K562 (cell line): ENCODE measurements at regions not wholly inside any gene's neighbourhood (a gene's known extent, or its start where the extent isn't known, plus 50 kb on each side); places are given as distances from the start of the nearest gene placed in this dataset.

ENCODE experiments used
- ATAC-seq: fragments of 200-7000 bp; cut with Tn5 transposase; 3 replicates; pipeline ENCODE4 v1.9.1; 2020; ENCODE audit warnings: moderate library complexity
- BruUV-seq: library from RNA; stranded (reverse); fragments of 400-500 nt; replicated peaks from 2 replicates; lab custom pipeline; 2021; lab: Mats Ljungman, UMichigan
- CTCF ChIA-PET: fragments of 300-600 bp; formaldehyde crosslinking; extraction: SDS; loops from one replicate; lab custom pipeline; 2021; ENCODE audit warnings: low intra/inter-chr PET ratio; lab: Yijun Ruan, JAX
- POLR2A ChIA-PET: fragments of 300-600, 350-650 bp; sonication (Branson Sonifier 250); formaldehyde crosslinking; extraction: SDS; loops from one replicate; lab custom pipeline; 2021; ENCODE audit warnings: antibody characterized with exemption, inconsistent platforms; lab: Yijun Ruan, JAX
- DNase-seq, 4 experiments: peaks; one replicate each; pipeline versions ENCODE4 v3.0.0 to v3.0.0-alpha.2; 2011 to 2018; ENCODE audit warnings: low spot score in 3 of 4, mixed read lengths in 3 of 4; ENCODE audit errors: extremely low read depth in 1 of 4
- FAIRE-seq: peaks from 2 replicates; lab custom pipeline; 2011; peaks lifted over from hg19 to GRCh38; lab: Jason Lieb, UNC
- H2AFZ ChIP-seq: 2 replicates; pipeline ENCODE4 v1.6.0; 2011; ENCODE audit warnings: low read depth, low read length, control low read depth, inconsistent platforms
- H3K27ac ChIP-seq: fragments of 200-600 bp; 3 replicates; pipeline ENCODE4 v1.8.0; 2011; ENCODE audit warnings: low read depth, mild to moderate bottlenecking, control low read depth, inconsistent platforms, low read length, moderate library complexity, mixed read lengths; ENCODE audit errors: extremely low read depth
- H3K27me3 ChIP-seq, 2 experiments: fragments of 300-600 bp in 1 of 2; 2 replicates in 1 of 2; 3 replicates in 1 of 2; pipeline versions ENCODE4 v1.6.0 to v1.8.0; 2011; ENCODE audit warnings: inconsistent platforms in 2 of 2, low read length in 2 of 2, mild to moderate bottlenecking in 1 of 2, mixed read lengths in 1 of 2, moderate library complexity in 1 of 2; ENCODE audit not compliant: control insufficient read depth in 2 of 2, insufficient read depth in 2 of 2
- H3K36me3 ChIP-seq: fragments of 300-600 bp; 3 replicates; pipeline ENCODE4 v1.8.0; 2011; ENCODE audit warnings: mild to moderate bottlenecking, low read length, inconsistent platforms; ENCODE audit not compliant: control insufficient read depth, insufficient read depth
- H3K4me1 ChIP-seq, 2 experiments: fragments of 200-600 bp in 1 of 2; replicated peaks in 1 of 2; 2 replicates in 1 of 2; 3 replicates in 1 of 2; pipeline versions ENCODE4 v1.5.1 to v1.8.0; 2011; ENCODE audit warnings: inconsistent platforms in 2 of 2, low read length in 2 of 2, mild to moderate bottlenecking in 1 of 2, mixed read lengths in 1 of 2, moderate library complexity in 1 of 2; ENCODE audit not compliant: control insufficient read depth in 2 of 2, insufficient read depth in 2 of 2
- H3K4me2 ChIP-seq: 2 replicates; pipeline ENCODE4 v1.6.1; 2011; ENCODE audit warnings: low read length, control low read depth, inconsistent platforms, mixed read lengths; ENCODE audit not compliant: insufficient read depth
- H3K4me3 ChIP-seq: fragments of 200-600 bp; sonication (generic), shearing (Covaris generic); 2 replicates; pipeline ENCODE4 v1.5.1; 2016; ENCODE audit warnings: control low read depth, inconsistent platforms
- H3K79me2 ChIP-seq: fragments of 200-600 bp; 3 replicates; pipeline ENCODE4 v1.8.0; 2011; ENCODE audit warnings: low read length, inconsistent platforms; ENCODE audit not compliant: control insufficient read depth, insufficient read depth
- H3K9ac ChIP-seq, 2 experiments: 2 replicates each; pipeline versions ENCODE4 v1.6.0 to v1.6.1; 2011; ENCODE audit warnings: low read depth in 2 of 2, low read length in 2 of 2, control low read depth in 1 of 2, inconsistent platforms in 1 of 2, mild to moderate bottlenecking in 1 of 2, mixed read lengths in 1 of 2; ENCODE audit not compliant: insufficient read depth in 1 of 2
- H3K9me1 ChIP-seq: one replicate; pipeline ENCODE4 v1.6.0; 2011; ENCODE audit warnings: inconsistent platforms, mild to moderate bottlenecking, low read length, moderate library complexity; ENCODE audit not compliant: control insufficient read depth, insufficient read depth
- H3K9me3 ChIP-seq: replicated peaks from 2 replicates; pipeline ENCODE4 v1.5.1; 2011; ENCODE audit warnings: low read depth, low read length, inconsistent platforms; ENCODE audit not compliant: control insufficient read depth, insufficient read depth
- H4K20me1 ChIP-seq: replicated peaks from 2 replicates; pipeline ENCODE4 v1.6.1; 2011; ENCODE audit warnings: low read length, inconsistent platforms, mixed read lengths; ENCODE audit not compliant: control insufficient read depth, insufficient read depth
- BRCA1 ChIP-seq, 2 experiments: fragments of 450-650 bp in 1 of 2; sonication (generic) in 1 of 2; formaldehyde crosslinking in 1 of 2; IDR thresholded peaks; 2 replicates each; pipeline versions ENCODE4 v1.5.0 to v1.6.1; 2017 to 2020; ENCODE audit warnings: mild to moderate bottlenecking in 1 of 2, missing genetic modification reagents in 1 of 2
- CBFB ChIP-seq: sonication (generic); formaldehyde crosslinking; IDR thresholded peaks from 2 replicates; pipeline ENCODE4 v1.4.0; 2020; ENCODE audit warnings: mild to moderate bottlenecking, missing genetic modification reagents
- CHAMP1 ChIP-seq: fragments of 450-650 bp; IDR thresholded peaks from 2 replicates; pipeline ENCODE4 v1.6.1; 2016; ENCODE audit warnings: mild to moderate bottlenecking
- COPS2 ChIP-seq: fragments of 450-650 bp; conservative IDR thresholded peaks from 2 replicates; pipeline ENCODE4 v1.6.1; 2016; ENCODE audit warnings: mild to moderate bottlenecking, moderate library complexity
- FOXK2 ChIP-seq, 2 experiments: fragments of 450-650 bp; IDR thresholded peaks in 1 of 2; conservative IDR thresholded peaks in 1 of 2; 2 replicates each; pipeline ENCODE4 v1.6.1; 2016; ENCODE audit warnings: low read depth in 2 of 2, mild to moderate bottlenecking in 1 of 2
- POLR3A ChIP-seq: IDR thresholded peaks from 2 replicates; pipeline ENCODE4 v1.6.1; 2011; ENCODE audit warnings: borderline replicate concordance, mild to moderate bottlenecking, moderate library complexity; ENCODE audit not compliant: insufficient read length, insufficient read depth; ENCODE audit errors: extremely low read depth
- SAP30 ChIP-seq: fragments of 200-600 bp; sonication (generic); IDR thresholded peaks from 2 replicates; pipeline ENCODE4 v1.6.1; 2012; ENCODE audit warnings: borderline replicate concordance, low read depth, mild to moderate bottlenecking, moderate library complexity, low read length, control low read depth, inconsistent platforms; ENCODE audit not compliant: insufficient read depth, poor library complexity, severe bottlenecking
- YBX1 ChIP-seq: fragments of 450-650 bp; IDR thresholded peaks from 2 replicates; pipeline ENCODE4 v1.7.1; 2016; ENCODE audit warnings: mild to moderate bottlenecking
- WGBS: fragments of 100-300 bp; shearing (Covaris generic); methylation state at CpG from one replicate; pipeline ENCODE4 v1.1.6; 2016; ENCODE audit warnings: low coverage, mixed read lengths; ENCODE audit not compliant: insufficient coverage; ENCODE audit errors: missing lambda C conversion rate; 5-methylcytosine and 5-hydroxymethylcytosine counted together
- in situ Hi-C: fragments of 300-500 bp; cut with MboI; formaldehyde crosslinking; loops from 4 replicates; pipeline ENCODE4 v1.15.0; 2018; ENCODE audit warnings: inconsistent platforms, mixed read lengths
- intact Hi-C: fragments of 100-400 bp; cut with micrococcal nuclease; formaldehyde crosslinking; loops from 2 replicates; pipeline ENCODE4 v1.14.2; 2022
- TF ChIP-seq, protein P1 (sequence below), 2 experiments: fragments of 450-650 bp; IDR thresholded peaks; 2 replicates each; pipeline ENCODE4 v1.6.1; 2016; ENCODE audit warnings: mild to moderate bottlenecking in 2 of 2, borderline replicate concordance in 1 of 2, low read depth in 1 of 2, moderate library complexity in 1 of 2
- TF ChIP-seq, protein P2 (sequence below): sonication (generic); formaldehyde crosslinking; IDR thresholded peaks from 2 replicates; pipeline ENCODE4 v1.8.0; 2022; ENCODE audit warnings: mild to moderate bottlenecking, low read depth, missing genetic modification reagents

- H4K20me1 ChIP-seq = no peaks in the 10 kb centered on the region
- H3K79me2 ChIP-seq = no peaks in the 10 kb centered on the region
- H3K4me3 ChIP-seq = no peak overlapping the region
- WGBS = 31% methylated on average over 4 of the region's 4 CpGs
- intact Hi-C loops (no loop called here), in situ Hi-C loops (no loop called here)
- H3K9me3 ChIP-seq = no peaks in the 10 kb centered on the region
- no peak for ATAC-seq
- H3K9ac ChIP-seq = no peak overlapping the region
- no peak overlapping the region for H3K27ac ChIP-seq
- no peaks in the 10 kb centered on the region for H3K9me1 ChIP-seq
- ChIA-PET CTCF (no interaction called here), POLR2A (no interaction called here)
- no peaks in the 10 kb centered on the region for H3K36me3 ChIP-seq
- no peaks in the 10 kb centered on the region for H3K4me1 ChIP-seq
- FAIRE-seq = no peak
- no peak overlapping the region for H2AFZ ChIP-seq
- H3K27me3 ChIP-seq = no peaks in the 10 kb centered on the region
- no TSS peak for BruUV-seq
- DNase-seq = no peak
- no peak overlapping the region for H3K4me2 ChIP-seq
- no peak for TF ChIP-seq COPS2
- no peak for TF ChIP-seq CBFB (CRISPR knock-in tag)
- TF ChIP-seq, protein P1, sequence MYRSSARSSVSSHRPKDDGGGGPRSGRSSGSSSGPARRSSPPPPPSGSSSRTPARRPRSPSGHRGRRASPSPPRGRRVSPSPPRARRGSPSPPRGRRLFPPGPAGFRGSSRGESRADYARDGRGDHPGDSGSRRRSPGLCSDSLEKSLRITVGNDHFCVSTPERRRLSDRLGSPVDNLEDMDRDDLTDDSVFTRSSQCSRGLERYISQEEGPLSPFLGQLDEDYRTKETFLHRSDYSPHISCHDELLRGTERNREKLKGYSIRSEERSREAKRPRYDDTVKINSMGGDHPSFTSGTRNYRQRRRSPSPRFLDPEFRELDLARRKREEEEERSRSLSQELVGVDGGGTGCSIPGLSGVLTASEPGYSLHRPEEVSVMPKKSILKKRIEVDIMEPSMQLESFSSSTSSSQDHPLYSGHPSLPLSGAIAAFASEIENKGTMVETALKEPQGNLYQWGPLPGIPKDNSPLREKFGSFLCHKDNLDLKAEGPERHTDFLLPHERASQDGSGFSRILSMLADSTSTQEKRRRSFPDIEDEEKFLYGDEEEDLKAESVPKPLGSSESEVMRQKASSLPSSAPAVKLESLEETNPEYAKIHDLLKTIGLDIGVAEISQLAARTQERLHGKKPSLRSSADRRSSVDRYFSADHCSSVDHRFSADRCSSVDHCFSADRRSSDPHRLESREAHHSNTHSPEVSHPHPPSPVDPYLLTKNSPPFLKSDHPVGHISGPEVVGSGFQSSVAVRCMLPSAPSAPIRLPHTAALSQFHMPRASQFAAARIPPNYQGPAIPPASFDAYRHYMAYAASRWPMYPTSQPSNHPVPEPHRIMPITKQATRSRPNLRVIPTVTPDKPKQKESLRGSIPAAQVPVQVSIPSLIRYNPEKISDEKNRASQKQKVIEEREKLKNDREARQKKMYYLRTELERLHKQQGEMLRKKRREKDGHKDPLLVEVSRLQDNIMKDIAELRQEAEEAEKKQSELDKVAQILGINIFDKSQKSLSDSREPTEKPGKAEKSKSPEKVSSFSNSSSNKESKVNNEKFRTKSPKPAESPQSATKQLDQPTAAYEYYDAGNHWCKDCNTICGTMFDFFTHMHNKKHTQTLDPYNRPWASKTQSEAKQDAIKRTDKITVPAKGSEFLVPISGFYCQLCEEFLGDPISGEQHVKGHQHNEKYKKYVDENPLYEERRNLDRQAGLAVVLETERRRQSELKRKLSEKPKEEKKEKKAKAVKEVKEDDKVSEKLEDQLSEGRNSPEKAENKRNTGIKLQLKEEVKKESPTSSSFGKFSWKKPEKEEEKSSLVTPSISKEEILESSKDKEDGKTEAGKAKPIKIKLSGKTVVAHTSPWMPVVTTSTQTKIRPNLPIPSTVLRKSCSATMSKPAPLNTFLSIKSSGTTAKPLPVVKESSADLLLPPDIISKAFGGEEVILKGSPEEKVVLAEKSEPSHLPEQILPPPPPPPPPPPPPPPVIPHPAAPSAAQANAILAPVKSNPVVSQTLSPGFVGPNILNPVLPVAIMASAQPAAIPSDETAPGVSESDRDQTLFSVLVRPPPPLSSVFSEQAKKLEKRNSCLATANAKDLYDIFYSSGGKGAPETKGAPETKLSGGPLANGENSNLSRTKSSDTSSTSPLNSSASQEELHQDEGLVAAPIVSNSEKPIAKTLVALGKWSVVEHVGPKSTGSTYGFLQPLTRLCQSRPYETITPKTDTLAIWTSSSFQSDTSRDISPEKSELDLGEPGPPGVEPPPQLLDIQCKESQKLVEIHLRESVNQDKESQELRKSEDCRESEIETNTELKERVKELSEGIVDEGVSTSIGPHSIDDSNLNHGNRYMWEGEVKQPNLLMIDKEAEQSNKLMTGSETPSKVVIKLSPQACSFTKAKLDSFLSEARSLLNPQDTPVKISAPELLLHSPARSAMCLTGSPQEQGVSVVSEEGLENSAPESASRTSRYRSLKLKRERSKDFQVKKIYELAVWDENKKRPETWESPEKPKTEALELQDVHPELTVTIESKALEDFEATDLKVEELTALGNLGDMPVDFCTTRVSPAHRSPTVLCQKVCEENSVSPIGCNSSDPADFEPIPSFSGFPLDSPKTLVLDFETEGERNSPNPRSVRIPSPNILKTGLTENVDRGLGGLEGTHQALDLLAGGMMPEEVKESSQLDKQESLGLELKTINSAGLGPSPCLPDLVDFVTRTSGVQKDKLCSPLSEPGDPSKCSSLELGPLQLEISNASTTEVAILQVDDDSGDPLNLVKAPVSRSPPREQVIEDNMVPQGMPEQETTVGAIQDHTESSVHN (IDR thresholded peaks at IDR 0.05; ENCODE audit: borderline replicate concordance in 1 of 2, low read depth in 1 of 2) = no peak
- no peak for TF ChIP-seq CHAMP1
- TF ChIP-seq SAP30 = no peak
- TF ChIP-seq, protein P2, sequence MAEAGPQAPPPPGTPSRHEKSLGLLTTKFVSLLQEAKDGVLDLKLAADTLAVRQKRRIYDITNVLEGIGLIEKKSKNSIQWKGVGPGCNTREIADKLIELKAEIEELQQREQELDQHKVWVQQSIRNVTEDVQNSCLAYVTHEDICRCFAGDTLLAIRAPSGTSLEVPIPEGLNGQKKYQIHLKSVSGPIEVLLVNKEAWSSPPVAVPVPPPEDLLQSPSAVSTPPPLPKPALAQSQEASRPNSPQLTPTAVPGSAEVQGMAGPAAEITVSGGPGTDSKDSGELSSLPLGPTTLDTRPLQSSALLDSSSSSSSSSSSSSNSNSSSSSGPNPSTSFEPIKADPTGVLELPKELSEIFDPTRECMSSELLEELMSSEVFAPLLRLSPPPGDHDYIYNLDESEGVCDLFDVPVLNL (CRISPR knock-in tag) = no peak
- no peak for TF ChIP-seq BRCA1 (IDR thresholded peaks at IDR 0.05)
- no peak for TF ChIP-seq BRCA1 (CRISPR knock-in tag; IDR thresholded peaks at IDR 0.05)
- TF ChIP-seq FOXK2 (conservative IDR thresholded peaks at IDR 0.05 in 1 of 2, IDR thresholded peaks at IDR 0.05 in 1 of 2; ENCODE audit: low read depth in 2 of 2) = no peak
- TF ChIP-seq YBX1 = no peak
- TF ChIP-seq POLR3A = no peak
Observed at GRCh38 chr14:30284808-30285207, 274.1 kb upstream of the G2E3 start.
